SK-N-MC (cell line): ENCODE measurements at regions not wholly inside any gene's neighbourhood (a gene's known extent, or its start where the extent isn't known, plus 50 kb on each side); places are given as distances from the start of the nearest gene placed in this dataset.

Experiments
- EZH2 ChIP-seq: fragments of 200-600 bp; sonication (generic); IDR thresholded peaks from one replicate; pipeline ENCODE4 v1.6.1; 2017; ENCODE audit warnings: antibody characterized with exemption
- FOXP2 ChIP-seq: optimal IDR thresholded peaks from 2 replicates; pipeline ENCODE3; 2011; ENCODE audit warnings: mild to moderate bottlenecking, moderate library complexity; ENCODE audit not compliant: insufficient read depth; ENCODE audit errors: extremely low read length, control extremely low read depth
- POLR2AphosphoS5 ChIP-seq: IDR thresholded peaks from 2 replicates; pipeline ENCODE4 v1.6.1; 2012; ENCODE audit warnings: mild to moderate bottlenecking, low read depth, low read length, borderline replicate concordance

DNA sequence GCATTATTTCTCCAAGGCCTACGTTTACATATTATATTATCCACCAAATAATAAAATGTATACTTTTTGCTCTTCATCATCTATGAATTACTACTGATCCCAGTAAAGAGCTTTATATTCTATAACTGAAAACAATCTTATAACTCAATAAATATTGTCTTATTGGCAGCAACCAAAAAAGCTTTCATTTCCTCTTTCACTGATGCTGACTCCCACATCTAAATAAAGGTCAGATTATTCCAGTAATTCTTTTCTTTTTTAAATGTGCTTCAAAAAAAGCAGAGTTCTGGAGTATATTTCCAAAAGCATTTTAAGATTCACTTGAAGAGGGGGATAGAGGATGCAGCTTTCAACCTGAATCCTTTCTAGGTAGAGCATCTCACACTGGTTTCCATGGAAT lies 75.3 kb upstream of the NR4A3 start:
- TF ChIP-seq POLR2AphosphoS5 (no peak), EZH2 (no peak), FOXP2 (no peak)
